Neutrophil (primary cell): ENCODE measurements at regions not wholly inside any gene's neighbourhood (a gene's known extent, or its start where the extent isn't known, plus 50 kb on each side); places are given as distances from the start of the nearest gene placed in this dataset.

Experiments used
- H3K27ac ChIP-seq: fragments of 200-600 bp; sonication (generic); 2 replicates; pipeline ENCODE4 v1.5.1; 2016; ENCODE audit warnings: mild to moderate bottlenecking, moderate library complexity
- H3K27me3 ChIP-seq: fragments of 200-600 bp; sonication (generic); 2 replicates; pipeline ENCODE4 v1.6.0; 2016; ENCODE audit warnings: mild to moderate bottlenecking
- H3K36me3 ChIP-seq: fragments of 200-600 bp; sonication (generic); 2 replicates; pipeline ENCODE4 v1.5.1; 2017
- H3K4me1 ChIP-seq, 2 experiments: fragments of 200-600 bp in 1 of 2; sonication (generic) in 1 of 2; 1 replicate in 1 of 2; 2 replicates in 1 of 2; pipeline versions ENCODE4 v1.5.1 to v1.6.1; 2013 to 2016; ENCODE audit warnings: low read depth in 1 of 2, low read length in 1 of 2, mild to moderate bottlenecking in 1 of 2, moderate library complexity in 1 of 2; ENCODE audit not compliant: control insufficient read depth in 1 of 2, insufficient read depth in 1 of 2
- H3K4me3 ChIP-seq, 2 experiments: fragments of 200-600 bp in 1 of 2; sonication (generic) in 1 of 2; 1 replicate in 1 of 2; 2 replicates in 1 of 2; pipeline ENCODE4 v1.5.1; 2013 to 2016; ENCODE audit warnings: low read depth in 1 of 2, low read length in 1 of 2, mild to moderate bottlenecking in 1 of 2, moderate library complexity in 1 of 2
- H3K9me3 ChIP-seq: fragments of 200-600 bp; sonication (generic); 2 replicates; pipeline ENCODE4 v1.5.1; 2016
- CTCF ChIP-seq: fragments of 200-600 bp; sonication (generic); IDR thresholded peaks from 2 replicates; pipeline ENCODE4 v1.5.1; 2016; ENCODE audit warnings: antibody characterized with exemption

DNA sequence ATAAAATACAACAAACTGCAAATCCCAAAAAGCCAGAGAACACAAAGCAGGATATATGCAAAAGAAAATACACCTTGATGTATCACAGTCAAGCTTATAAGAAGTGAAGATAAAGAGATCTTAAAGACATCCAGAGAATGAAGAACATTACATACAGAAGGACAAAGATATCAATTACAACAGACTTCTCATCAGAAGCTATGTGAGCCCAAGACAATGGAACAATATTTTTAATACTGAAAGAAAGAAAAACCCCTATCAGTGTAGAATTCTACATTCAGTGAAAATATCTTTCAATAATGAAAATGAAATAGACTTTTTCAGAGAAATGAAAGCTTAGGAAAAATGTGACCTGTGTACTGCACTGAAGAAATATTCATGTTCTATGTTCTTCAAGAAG, 104.5 kb upstream of the PHACTR3 start:
- Histone ChIP-seq H3K4me1 (no peaks in the 10 kb centered on the region), H3K36me3 (no peaks in the 10 kb centered on the region), H3K9me3 (no peaks in the 10 kb centered on the region), H3K27ac (no peak overlapping the region), H3K4me3 (no peak overlapping the region), H3K27me3 (peaks cover 4% of the 10 kb centered on the region)
- no peak for TF ChIP-seq CTCF

GRCh38 chr20:59508729-59509128, 95.6 kb upstream of the PHACTR3 start:
- Histone ChIP-seq H3K36me3 (no peaks in the 10 kb centered on the region), H3K4me3 (no peak overlapping the region), H3K27ac (no peak overlapping the region), H3K27me3 (peaks cover 23% of the 10 kb centered on the region), H3K4me1 (no peaks in the 10 kb centered on the region), H3K9me3 (no peaks in the 10 kb centered on the region)
- no peak for TF ChIP-seq CTCF

GRCh38 chr20:59512651-59513050, 91.7 kb upstream of the PHACTR3 start:
- no peaks in the 10 kb centered on the region for H3K9me3 ChIP-seq
- no peak overlapping the region for H3K27ac ChIP-seq
- TF ChIP-seq CTCF, result no peak
- H3K4me3 ChIP-seq, result no peak overlapping the region
- peaks cover 62% of the 10 kb centered on the region for H3K27me3 ChIP-seq
- H3K36me3 ChIP-seq, result no peaks in the 10 kb centered on the region
- H3K4me1 ChIP-seq, result peaks cover 0 to 4% of the 10 kb centered on the region in 2 experiments

DNA sequence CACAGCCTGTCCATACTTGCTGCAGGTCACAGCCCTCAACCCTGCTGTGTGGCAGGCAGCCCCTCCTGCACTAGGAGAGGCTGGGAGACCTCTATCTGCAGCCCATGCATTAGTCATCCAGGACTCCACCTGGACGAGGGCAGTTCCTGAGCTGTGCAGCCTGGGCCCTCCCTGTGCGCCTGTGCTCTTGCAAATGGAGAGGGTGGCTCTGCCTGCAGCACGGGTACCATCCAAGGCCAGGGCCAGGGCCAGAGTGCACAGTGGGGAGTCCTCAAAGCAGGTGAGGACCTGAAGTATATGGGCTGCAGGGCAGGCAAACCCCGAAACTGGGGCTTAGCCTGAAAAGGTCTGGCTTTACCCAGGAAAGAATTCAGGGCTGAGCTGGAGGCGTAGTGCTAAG, 89.8 kb upstream of the PHACTR3 start:
- TF ChIP-seq CTCF, result no peak
- H3K27ac ChIP-seq, result no peak overlapping the region
- H3K4me3 ChIP-seq, result no peak overlapping the region
- no peaks in the 10 kb centered on the region for H3K36me3 ChIP-seq
- H3K9me3 ChIP-seq, result no peaks in the 10 kb centered on the region
- peaks cover 0 to 4% of the 10 kb centered on the region in 2 experiments for H3K4me1 ChIP-seq
- H3K27me3 ChIP-seq, result peaks cover 62% of the 10 kb centered on the region

DNA sequence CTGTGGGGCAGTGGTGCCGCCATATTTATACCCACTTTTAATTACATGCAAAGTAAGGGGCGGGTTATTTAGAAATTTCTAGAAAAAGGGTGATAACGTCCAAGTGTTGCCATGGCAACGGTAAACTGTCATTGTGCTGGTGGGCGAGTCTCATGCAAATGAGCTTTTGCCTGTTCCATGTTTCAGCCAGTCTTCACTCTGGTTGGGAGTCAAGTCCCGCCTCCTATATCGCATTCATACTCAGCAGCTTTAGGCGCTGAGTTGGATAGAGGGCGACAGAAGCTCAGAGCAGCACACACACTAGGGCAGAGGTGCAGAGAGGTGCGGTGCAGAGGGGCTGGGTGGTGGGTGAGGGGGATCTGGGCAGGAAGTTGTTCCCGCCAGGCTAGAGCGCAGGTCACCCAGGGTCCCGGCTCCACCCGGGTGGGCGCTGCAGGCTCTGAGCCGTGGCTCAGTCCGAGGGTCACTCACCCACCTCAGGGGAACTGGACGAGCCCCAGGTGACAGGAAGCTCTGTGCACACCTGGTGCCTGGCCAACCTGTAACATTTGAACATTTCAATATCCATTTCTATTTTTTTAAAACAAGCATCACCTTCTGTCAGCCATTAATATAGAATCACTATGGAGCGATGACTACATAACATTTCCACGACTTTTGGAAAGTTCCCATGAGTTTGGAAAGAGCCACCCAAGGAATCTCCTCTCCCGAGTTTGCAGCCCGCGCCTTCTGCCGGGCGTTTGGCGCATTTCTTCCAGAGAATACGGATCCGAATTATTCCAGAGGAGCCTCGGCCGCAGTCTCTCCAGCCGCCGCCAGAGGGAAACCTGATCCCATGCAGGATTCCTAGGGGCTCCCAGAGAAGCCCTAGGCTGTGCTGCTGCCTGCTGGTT, 89.1 kb upstream of the PHACTR3 start:
- Histone ChIP-seq H3K27ac (no peak overlapping the region), H3K27me3 (peaks cover 62% of the 10 kb centered on the region), H3K4me3 (no peak overlapping the region), H3K9me3 (no peaks in the 10 kb centered on the region), H3K4me1 (peaks cover 0 to 4% of the 10 kb centered on the region in 2 experiments), H3K36me3 (no peaks in the 10 kb centered on the region)
- no peak for TF ChIP-seq CTCF
